SK-N-MC (cell line): ENCODE measurements at regions not wholly inside any gene's neighbourhood (a gene's known extent, or its start where the extent isn't known, plus 50 kb on each side); places are given as distances from the start of the nearest gene placed in this dataset.

Source experiments
- DNase-seq: peaks from one replicate; pipeline ENCODE4 v3.0.0-alpha.2; 2011; ENCODE audit warnings: low read depth, low spot score
- H3K27ac ChIP-seq: fragments of 200-600 bp; sonication (generic); 2 replicates; pipeline ENCODE4 v1.5.1; 2016; ENCODE audit warnings: mixed run types
- H3K36me3 ChIP-seq: fragments of 200-600 bp; sonication (generic); 2 replicates; pipeline ENCODE4 v1.6.1; 2017; ENCODE audit warnings: antibody characterized with exemption, low read length, mixed read lengths; ENCODE audit not compliant: insufficient read depth
- H3K4me3 ChIP-seq: fragments of 200-600 bp; sonication (generic); 2 replicates; pipeline ENCODE4 v1.5.1; 2016
- H3K9ac ChIP-seq: fragments of 200-600 bp; sonication (generic); 2 replicates; pipeline ENCODE4 v1.8.0; 2017; ENCODE audit warnings: mixed run types, mixed read lengths; ENCODE audit not compliant: insufficient read length
- H3K9me3 ChIP-seq: fragments of 200-600 bp; sonication (generic); 2 replicates; pipeline ENCODE4 v1.6.1; 2017; ENCODE audit warnings: low read depth, mild to moderate bottlenecking, antibody characterized with exemption, low read length, moderate library complexity, mixed read lengths
- EZH2 ChIP-seq: fragments of 200-600 bp; sonication (generic); IDR thresholded peaks from one replicate; pipeline ENCODE4 v1.6.1; 2017; ENCODE audit warnings: antibody characterized with exemption
- FOXP2 ChIP-seq: optimal IDR thresholded peaks from 2 replicates; pipeline ENCODE3; 2011; ENCODE audit warnings: mild to moderate bottlenecking, moderate library complexity; ENCODE audit not compliant: insufficient read depth; ENCODE audit errors: extremely low read length, control extremely low read depth
- POLR2AphosphoS5 ChIP-seq: IDR thresholded peaks from 2 replicates; pipeline ENCODE4 v1.6.1; 2012; ENCODE audit warnings: mild to moderate bottlenecking, low read depth, low read length, borderline replicate concordance

- no peak for DNase-seq
- no peak overlapping the region for H3K9ac ChIP-seq
- no peaks in the 10 kb centered on the region for H3K36me3 ChIP-seq
- H3K4me3 ChIP-seq, result no peak overlapping the region
- no peaks in the 10 kb centered on the region for H3K9me3 ChIP-seq
- TF ChIP-seq FOXP2 (no peak), EZH2 (no peak), POLR2AphosphoS5 (no peak)
- no peak overlapping the region for H3K27ac ChIP-seq
Observed at GRCh38 chr10:64497306-64497705, 976.1 kb downstream of the REEP3 start.

- H3K27ac ChIP-seq, result no peak overlapping the region
- TF ChIP-seq FOXP2, result no peak
- TF ChIP-seq EZH2, result no peak
- no peak for TF ChIP-seq POLR2AphosphoS5
- H3K9me3 ChIP-seq, result no peaks in the 10 kb centered on the region
- H3K9ac ChIP-seq, result no peak overlapping the region
- H3K4me3 ChIP-seq, result no peak overlapping the region
- DNase-seq, result no peak
- H3K36me3 ChIP-seq, result no peaks in the 10 kb centered on the region
Observed at GRCh38 chr10:64501807-64502206, 980.6 kb downstream of the REEP3 start.

- TF ChIP-seq EZH2 (no peak), POLR2AphosphoS5 (no peak)
- H3K4me3 ChIP-seq, result no peak overlapping the region
- no peaks in the 10 kb centered on the region for H3K9me3 ChIP-seq
- H3K9ac ChIP-seq, result no peak overlapping the region
- DNase-seq, result no peak
- no peaks in the 10 kb centered on the region for H3K36me3 ChIP-seq
- H3K27ac ChIP-seq, result no peak overlapping the region
Observed at GRCh38 chr10:64502936-64503335, 981.7 kb downstream of the REEP3 start.

GRCh38 chr10:64503429-64503828 is 982.2 kb downstream of the REEP3 start:
- no peak for DNase-seq
- no peak for TF ChIP-seq FOXP2
- H3K9ac ChIP-seq, result no peak overlapping the region
- H3K27ac ChIP-seq, result no peak overlapping the region
- no peaks in the 10 kb centered on the region for H3K36me3 ChIP-seq
- H3K4me3 ChIP-seq, result no peak overlapping the region
- H3K9me3 ChIP-seq, result no peaks in the 10 kb centered on the region

GRCh38 chr10:64505501-64505900 is 984.3 kb downstream of the REEP3 start:
- no peak for DNase-seq

GRCh38 chr10:64506963-64507362 is 985.8 kb downstream of the REEP3 start:
- Histone ChIP-seq H3K9ac (no peak overlapping the region), H3K27ac (no peak overlapping the region), H3K4me3 (no peak overlapping the region), H3K9me3 (no peaks in the 10 kb centered on the region), H3K36me3 (no peaks in the 10 kb centered on the region)
- no peak for DNase-seq
- TF ChIP-seq FOXP2 (no peak), POLR2AphosphoS5 (no peak)

More at GRCh38 chr10:64505501-64505900, 984.3 kb downstream of the REEP3 start:
- TF ChIP-seq FOXP2 (no peak), EZH2 (no peak), POLR2AphosphoS5 (no peak)
- H3K36me3 ChIP-seq, result no peaks in the 10 kb centered on the region
- no peaks in the 10 kb centered on the region for H3K9me3 ChIP-seq
- no peak overlapping the region for H3K9ac ChIP-seq
- H3K4me3 ChIP-seq, result no peak overlapping the region
- H3K27ac ChIP-seq, result no peak overlapping the region

DNA sequence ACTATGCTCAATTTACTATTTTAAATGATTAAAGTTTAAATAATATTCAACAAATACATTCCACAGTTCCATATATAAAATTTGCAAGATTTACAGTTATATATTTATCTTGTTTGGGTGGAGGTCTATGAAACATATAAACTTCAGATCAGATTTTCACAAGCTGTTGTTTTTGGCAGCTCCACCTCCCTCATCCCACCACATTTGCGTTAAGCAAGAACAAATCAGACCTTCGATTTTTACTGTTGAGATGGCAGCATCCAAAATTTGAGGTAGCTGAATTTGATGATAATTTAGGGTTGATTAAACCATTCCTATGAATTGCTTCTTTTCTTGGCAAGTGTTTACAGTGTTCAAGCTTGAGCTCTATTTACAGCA is 986.4 kb downstream of the REEP3 start:
- no peak overlapping the region for H3K27ac ChIP-seq
- TF ChIP-seq POLR2AphosphoS5, result no peak
- TF ChIP-seq EZH2, result no peak
- no peak for TF ChIP-seq FOXP2
- H3K4me3 ChIP-seq, result no peak overlapping the region
- no peaks in the 10 kb centered on the region for H3K36me3 ChIP-seq
- no peak for DNase-seq
- H3K9ac ChIP-seq, result no peak overlapping the region
- H3K9me3 ChIP-seq, result no peaks in the 10 kb centered on the region

DNA sequence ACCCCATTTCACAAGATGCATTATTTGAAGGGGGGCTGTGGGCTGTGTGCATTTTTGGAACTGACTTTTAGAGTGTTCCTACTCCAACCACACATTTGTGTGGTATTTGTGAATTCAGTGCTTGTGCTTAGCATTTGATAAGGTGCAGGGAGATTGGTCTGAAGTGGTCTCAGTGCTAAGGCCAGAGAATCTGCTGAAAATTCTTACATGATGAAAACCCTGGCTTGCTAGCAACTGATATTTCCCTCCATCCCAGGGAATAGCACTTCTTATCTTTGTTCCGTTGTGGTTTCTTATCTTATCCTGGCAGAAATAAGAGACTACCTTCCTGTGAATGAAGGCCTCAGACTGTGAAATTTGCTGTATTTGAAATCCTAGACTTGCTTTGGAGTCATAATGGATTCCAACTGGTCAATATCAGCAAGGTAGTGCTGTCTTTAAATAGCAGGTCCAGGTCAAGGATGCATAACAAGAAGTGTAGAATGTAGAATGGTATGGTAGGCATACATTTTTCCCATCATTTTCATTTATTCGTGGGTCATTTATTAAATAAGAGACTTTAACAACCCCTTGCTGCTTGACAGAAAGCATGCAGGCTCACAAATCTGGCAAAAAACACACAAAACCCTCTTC is 986.9 kb downstream of the REEP3 start:
- H3K9ac ChIP-seq, result no peak overlapping the region
- no peak for DNase-seq
- TF ChIP-seq FOXP2 (no peak), EZH2 (no peak), POLR2AphosphoS5 (no peak)
- no peak overlapping the region for H3K27ac ChIP-seq
- H3K4me3 ChIP-seq, result no peak overlapping the region
- H3K9me3 ChIP-seq, result no peaks in the 10 kb centered on the region
- no peaks in the 10 kb centered on the region for H3K36me3 ChIP-seq

DNA sequence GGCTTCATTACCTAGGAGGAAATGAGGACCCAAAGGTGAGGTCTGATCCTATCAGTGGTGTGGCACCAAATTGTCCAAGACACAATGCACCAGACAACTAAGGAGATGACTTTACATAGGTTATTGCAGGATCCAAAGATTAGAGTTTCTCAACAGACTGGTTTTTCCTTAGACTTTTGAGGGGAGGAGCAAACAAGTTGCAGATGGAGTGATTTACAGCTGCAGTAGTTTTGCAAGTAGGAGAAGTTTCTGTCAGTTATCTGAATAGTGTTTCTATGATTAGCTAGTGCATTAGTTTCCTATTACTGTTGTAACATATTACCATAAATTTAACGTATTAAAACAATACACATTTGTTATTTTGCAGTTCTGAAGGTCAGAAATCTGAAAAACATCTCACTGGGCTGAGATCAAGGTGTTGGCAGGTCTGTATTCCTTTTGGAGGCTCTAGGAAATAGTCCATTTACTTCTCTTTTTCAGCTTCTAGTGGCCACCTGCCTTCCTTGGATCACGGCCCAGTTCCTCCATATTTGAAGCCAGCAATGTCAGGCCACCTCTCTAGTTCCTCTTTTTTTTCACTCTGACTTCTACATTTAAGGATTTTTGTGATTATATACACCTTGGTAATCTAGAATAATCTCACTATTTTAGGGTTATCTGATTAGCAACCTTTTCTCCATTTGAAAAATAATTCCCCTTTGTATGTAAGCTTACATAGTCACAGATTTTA is 994.9 kb downstream of the REEP3 start:
- no peak overlapping the region for H3K4me3 ChIP-seq
- no peak overlapping the region for H3K27ac ChIP-seq
- TF ChIP-seq POLR2AphosphoS5 (no peak), FOXP2 (no peak), EZH2 (no peak)
- H3K9me3 ChIP-seq, result no peaks in the 10 kb centered on the region
- no peak for DNase-seq
- no peaks in the 10 kb centered on the region for H3K36me3 ChIP-seq
- H3K9ac ChIP-seq, result no peak overlapping the region
